ENCODE measurements at regions not wholly inside any gene's neighbourhood (a gene's known extent, or its start where the extent isn't known, plus 50 kb on each side); places are given as distances from the start of the nearest gene placed in this dataset.

DNA sequence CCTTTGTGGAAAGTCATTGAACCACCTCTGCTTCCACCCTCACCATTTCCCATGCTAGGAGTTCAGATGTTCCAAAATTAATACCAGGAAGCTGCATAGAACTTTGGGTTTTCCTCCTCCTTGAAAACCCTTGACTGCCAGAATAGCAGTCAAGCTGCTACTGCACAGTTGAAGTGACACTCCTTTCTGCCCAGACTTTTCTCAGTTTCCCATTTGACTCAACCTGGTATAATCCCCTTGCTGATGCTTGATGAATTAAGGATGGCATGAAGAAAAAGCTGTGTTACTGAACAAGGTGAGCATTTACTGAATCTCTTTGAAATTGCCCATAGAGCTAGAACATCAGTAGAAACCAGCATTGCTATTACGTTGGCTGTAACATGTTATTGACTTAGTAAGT lies 286.0 kb downstream of the EDEM1 start:
- Histone ChIP-seq H3K23ac (ENCODE audit: low read depth, low read length, poor library complexity) (no peak overlapping the region), H3K4me3 (ENCODE audit: low read length in 2 of 2) (no peak overlapping the region), H2AFZ (ENCODE audit: low read length) (no peak overlapping the region), H3K14ac (ENCODE audit: low read length) (no peak overlapping the region), H2BK15ac (ENCODE audit: low read length) (no peak overlapping the region), H2BK12ac (ENCODE audit: low read length) (no peak overlapping the region), H3K27me3 (ENCODE audit: control insufficient read depth in 3 of 3, insufficient read depth in 3 of 3, low read depth in 1 of 3, low read length in 3 of 3) (no peaks in the 10 kb centered on the region), H3K4me1 (ENCODE audit: control insufficient read depth in 2 of 2, insufficient read depth in 1 of 2, low read depth in 1 of 2, low read length in 2 of 2) (no peaks in the 10 kb centered on the region), H3K18ac (ENCODE audit: low read length) (no peak overlapping the region), H3K79me1 (ENCODE audit: low read depth, low read length) (no peaks in the 10 kb centered on the region), H3K9ac (ENCODE audit: low read depth, low read length, poor library complexity) (no peak overlapping the region), H3K4me2 (ENCODE audit: insufficient read depth, low read length, poor library complexity, severe bottlenecking) (no peak overlapping the region), H3K4ac (ENCODE audit: low read length) (no peak overlapping the region), H3K36me3 (replicated peaks in 1 of 2; ENCODE audit: control insufficient read depth in 2 of 2, insufficient read depth in 2 of 2, low read length in 2 of 2) (no peaks in the 10 kb centered on the region), H2AK5ac (ENCODE audit: low read depth, low read length) (no peak overlapping the region), H2BK120ac (ENCODE audit: low read depth, low read length) (no peak overlapping the region), H2BK5ac (ENCODE audit: low read length) (no peak overlapping the region), H3K9me3 (replicated peaks in 1 of 2; ENCODE audit: control insufficient read depth in 2 of 2, insufficient read depth in 1 of 2, low read depth in 1 of 2, low read length in 2 of 2) (no peaks in the 10 kb centered on the region), H4K91ac (ENCODE audit: low read depth, low read length, poor library complexity) (no peak overlapping the region), H3K27ac (replicated peaks; ENCODE audit: low read length) (no peak overlapping the region), H4K8ac (ENCODE audit: low read depth, low read length) (no peak overlapping the region)
- no peak for DNase-seq (ENCODE audit: low spot score)
- no CpG with 5 or more reads among the region's 1 CpG for WGBS, 2 donors (ENCODE audit: extremely low coverage in 2 of 2, insufficient read length in 2 of 2, insufficient replicate concordance in 1 of 2)

DNA sequence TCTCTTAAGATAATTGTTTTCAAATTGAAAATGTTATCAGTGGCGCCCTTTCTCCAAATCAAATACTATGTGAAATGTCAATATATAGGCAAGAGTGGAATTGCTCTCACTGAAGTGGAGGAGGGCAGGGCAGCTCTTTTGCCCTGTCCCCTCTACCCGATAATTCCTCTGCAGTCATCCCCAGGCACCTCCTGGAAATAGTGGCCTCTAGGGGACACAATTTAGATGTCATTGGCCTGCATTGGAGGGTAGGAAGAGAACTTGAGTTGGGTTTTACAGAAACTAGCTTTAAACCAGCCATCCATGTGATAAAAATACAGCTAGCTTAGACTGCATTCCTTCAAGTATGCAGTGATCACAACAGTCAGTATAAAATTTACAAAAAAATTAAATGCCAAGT lies 288.9 kb downstream of the EDEM1 start:
- H2BK120ac ChIP-seq (ENCODE audit: low read depth, low read length): no peak overlapping the region
- H3K18ac ChIP-seq (ENCODE audit: low read length): no peak overlapping the region
- DNase-seq (ENCODE audit: low spot score): no peak
- no peaks in the 10 kb centered on the region for H3K79me1 ChIP-seq (ENCODE audit: low read depth, low read length)
- H2BK12ac ChIP-seq (ENCODE audit: low read length): no peak overlapping the region
- H3K4me1 ChIP-seq (ENCODE audit: control insufficient read depth in 2 of 2, insufficient read depth in 1 of 2, low read depth in 1 of 2, low read length in 2 of 2): no peaks in the 10 kb centered on the region
- no peak overlapping the region for H2BK15ac ChIP-seq (ENCODE audit: low read length)
- H3K14ac ChIP-seq (ENCODE audit: low read length): no peak overlapping the region
- no peak overlapping the region for H3K27ac ChIP-seq (replicated peaks; ENCODE audit: low read length)
- H3K9ac ChIP-seq (ENCODE audit: low read depth, low read length, poor library complexity): no peak overlapping the region
- H3K23ac ChIP-seq (ENCODE audit: low read depth, low read length, poor library complexity): no peak overlapping the region
- no peak overlapping the region for H3K4ac ChIP-seq (ENCODE audit: low read length)
- H3K4me3 ChIP-seq (ENCODE audit: low read length in 2 of 2): no peak overlapping the region
- H4K8ac ChIP-seq (ENCODE audit: low read depth, low read length): no peak overlapping the region
- no peak overlapping the region for H2AK5ac ChIP-seq (ENCODE audit: low read depth, low read length)
- no peak overlapping the region for H4K91ac ChIP-seq (ENCODE audit: low read depth, low read length, poor library complexity)
- H2AFZ ChIP-seq (ENCODE audit: low read length): no peak overlapping the region
- H3K4me2 ChIP-seq (ENCODE audit: insufficient read depth, low read length, poor library complexity, severe bottlenecking): no peak overlapping the region
- H2BK5ac ChIP-seq (ENCODE audit: low read length): no peak overlapping the region
- no peaks in the 10 kb centered on the region for H3K9me3 ChIP-seq (replicated peaks in 1 of 2; ENCODE audit: control insufficient read depth in 2 of 2, insufficient read depth in 1 of 2, low read depth in 1 of 2, low read length in 2 of 2)
- H3K27me3 ChIP-seq (ENCODE audit: control insufficient read depth in 3 of 3, insufficient read depth in 3 of 3, low read depth in 1 of 3, low read length in 3 of 3): no peaks in the 10 kb centered on the region
- no peaks in the 10 kb centered on the region for H3K36me3 ChIP-seq (replicated peaks in 1 of 2; ENCODE audit: control insufficient read depth in 2 of 2, insufficient read depth in 2 of 2, low read length in 2 of 2)
- WGBS, 2 donors (ENCODE audit: extremely low coverage in 2 of 2, insufficient read length in 2 of 2, insufficient replicate concordance in 1 of 2): no CpG with 5 or more reads among the region's 2 CpGs

- no peak overlapping the region for H2AK5ac ChIP-seq (ENCODE audit: low read depth, low read length)
- no peak overlapping the region for H2AFZ ChIP-seq (ENCODE audit: low read length)
Observed at GRCh38 chr3:5479229-5479799, 291.8 kb downstream of the EDEM1 start.

GRCh38 chr3:5480190-5480589 lies 292.7 kb downstream of the EDEM1 start:
- Histone ChIP-seq H3K18ac (ENCODE audit: low read length) (no peak overlapping the region), H2BK120ac (ENCODE audit: low read depth, low read length) (no peak overlapping the region), H3K27me3 (ENCODE audit: control insufficient read depth in 3 of 3, insufficient read depth in 3 of 3, low read depth in 1 of 3, low read length in 3 of 3) (no peaks in the 10 kb centered on the region), H2AK5ac (ENCODE audit: low read depth, low read length) (no peak overlapping the region), H3K9me3 (replicated peaks in 1 of 2; ENCODE audit: control insufficient read depth in 2 of 2, insufficient read depth in 1 of 2, low read depth in 1 of 2, low read length in 2 of 2) (no peaks in the 10 kb centered on the region), H3K4me1 (ENCODE audit: control insufficient read depth in 2 of 2, insufficient read depth in 1 of 2, low read depth in 1 of 2, low read length in 2 of 2) (no peaks in the 10 kb centered on the region), H4K8ac (ENCODE audit: low read depth, low read length) (no peak overlapping the region), H2BK12ac (ENCODE audit: low read length) (no peak overlapping the region), H3K36me3 (replicated peaks in 1 of 2; ENCODE audit: control insufficient read depth in 2 of 2, insufficient read depth in 2 of 2, low read length in 2 of 2) (no peaks in the 10 kb centered on the region), H3K14ac (ENCODE audit: low read length) (no peak overlapping the region), H3K27ac (replicated peaks; ENCODE audit: low read length) (no peak overlapping the region), H3K4me3 (ENCODE audit: low read length in 2 of 2) (no peak overlapping the region), H3K4me2 (ENCODE audit: insufficient read depth, low read length, poor library complexity, severe bottlenecking) (no peak overlapping the region), H3K79me1 (ENCODE audit: low read depth, low read length) (no peaks in the 10 kb centered on the region), H2BK15ac (ENCODE audit: low read length) (no peak overlapping the region), H3K23ac (ENCODE audit: low read depth, low read length, poor library complexity) (no peak overlapping the region), H3K4ac (ENCODE audit: low read length) (no peak overlapping the region), H3K9ac (ENCODE audit: low read depth, low read length, poor library complexity) (no peak overlapping the region), H4K91ac (ENCODE audit: low read depth, low read length, poor library complexity) (no peak overlapping the region), H2AFZ (ENCODE audit: low read length) (no peak overlapping the region), H2BK5ac (ENCODE audit: low read length) (no peak overlapping the region)
- no CpG with 5 or more reads among the region's 8 CpGs for WGBS, 2 donors (ENCODE audit: extremely low coverage in 2 of 2, insufficient read length in 2 of 2, insufficient replicate concordance in 1 of 2)
- no peak for DNase-seq (ENCODE audit: low spot score)

More at GRCh38 chr3:5479229-5479799, 291.8 kb downstream of the EDEM1 start:
- H3K79me1 ChIP-seq (ENCODE audit: low read depth, low read length): no peaks in the 10 kb centered on the region
- no peak overlapping the region for H3K9ac ChIP-seq (ENCODE audit: low read depth, low read length, poor library complexity)
- WGBS, 2 donors (ENCODE audit: extremely low coverage in 2 of 2, insufficient read length in 2 of 2, insufficient replicate concordance in 1 of 2): no CpG with 5 or more reads among the region's 2 CpGs
- no peak overlapping the region for H2BK12ac ChIP-seq (ENCODE audit: low read length)
- no peak for DNase-seq (ENCODE audit: low spot score)
- H3K23ac ChIP-seq (ENCODE audit: low read depth, low read length, poor library complexity): no peak overlapping the region
- no peak overlapping the region for H3K4me2 ChIP-seq (ENCODE audit: insufficient read depth, low read length, poor library complexity, severe bottlenecking)
- no peak overlapping the region for H4K8ac ChIP-seq (ENCODE audit: low read depth, low read length)
- no peaks in the 10 kb centered on the region for H3K4me1 ChIP-seq (ENCODE audit: control insufficient read depth in 2 of 2, insufficient read depth in 1 of 2, low read depth in 1 of 2, low read length in 2 of 2)
- no peak overlapping the region for H3K4me3 ChIP-seq (ENCODE audit: low read length in 2 of 2)
- H3K27me3 ChIP-seq (ENCODE audit: control insufficient read depth in 3 of 3, insufficient read depth in 3 of 3, low read depth in 1 of 3, low read length in 3 of 3): no peaks in the 10 kb centered on the region
- no peak overlapping the region for H3K4ac ChIP-seq (ENCODE audit: low read length)
- H4K91ac ChIP-seq (ENCODE audit: low read depth, low read length, poor library complexity): no peak overlapping the region
- H3K18ac ChIP-seq (ENCODE audit: low read length): no peak overlapping the region
- no peak overlapping the region for H2BK15ac ChIP-seq (ENCODE audit: low read length)
- no peak overlapping the region for H3K14ac ChIP-seq (ENCODE audit: low read length)
- no peak overlapping the region for H3K27ac ChIP-seq (replicated peaks; ENCODE audit: low read length)
- H2BK120ac ChIP-seq (ENCODE audit: low read depth, low read length): no peak overlapping the region
- no peak overlapping the region for H2BK5ac ChIP-seq (ENCODE audit: low read length)
- no peaks in the 10 kb centered on the region for H3K36me3 ChIP-seq (replicated peaks in 1 of 2; ENCODE audit: control insufficient read depth in 2 of 2, insufficient read depth in 2 of 2, low read length in 2 of 2)
- H3K9me3 ChIP-seq (replicated peaks in 1 of 2; ENCODE audit: control insufficient read depth in 2 of 2, insufficient read depth in 1 of 2, low read depth in 1 of 2, low read length in 2 of 2): no peaks in the 10 kb centered on the region
